Skeletal muscle satellite cell (primary cell): ENCODE measurements at regions not wholly inside any gene's neighbourhood (a gene's known extent, or its start where the extent isn't known, plus 50 kb on each side); places are given as distances from the start of the nearest gene placed in this dataset.

ENCODE experiments used
- H3K27me3 ChIP-seq: 2 replicates; pipeline ENCODE4 v1.7.0; 2013; ENCODE audit warnings: low read length; ENCODE audit not compliant: control insufficient read depth, insufficient read depth
- H3K36me3 ChIP-seq: 2 replicates; pipeline ENCODE4 v1.7.0; 2013; ENCODE audit warnings: mild to moderate bottlenecking, control low read depth, low read length; ENCODE audit not compliant: insufficient read depth
- H3K4me1 ChIP-seq: 2 replicates; pipeline ENCODE4 v1.7.0; 2013; ENCODE audit warnings: low read length; ENCODE audit not compliant: control insufficient read depth, insufficient read depth
- H3K4me2 ChIP-seq: 2 replicates; pipeline ENCODE4 v1.7.0; 2013; ENCODE audit warnings: mild to moderate bottlenecking, low read length
- H3K4me3 ChIP-seq: 2 replicates; pipeline ENCODE4 v1.7.0; 2013; ENCODE audit warnings: low read length
- H3K9ac ChIP-seq: 2 replicates; pipeline ENCODE4 v1.7.0; 2013; ENCODE audit warnings: mild to moderate bottlenecking, low read depth, low read length, moderate library complexity
- H3K9me3 ChIP-seq: replicated peaks from 2 replicates; pipeline ENCODE4 v1.7.0; 2013; ENCODE audit warnings: mild to moderate bottlenecking, control low read depth, low read length

DNA sequence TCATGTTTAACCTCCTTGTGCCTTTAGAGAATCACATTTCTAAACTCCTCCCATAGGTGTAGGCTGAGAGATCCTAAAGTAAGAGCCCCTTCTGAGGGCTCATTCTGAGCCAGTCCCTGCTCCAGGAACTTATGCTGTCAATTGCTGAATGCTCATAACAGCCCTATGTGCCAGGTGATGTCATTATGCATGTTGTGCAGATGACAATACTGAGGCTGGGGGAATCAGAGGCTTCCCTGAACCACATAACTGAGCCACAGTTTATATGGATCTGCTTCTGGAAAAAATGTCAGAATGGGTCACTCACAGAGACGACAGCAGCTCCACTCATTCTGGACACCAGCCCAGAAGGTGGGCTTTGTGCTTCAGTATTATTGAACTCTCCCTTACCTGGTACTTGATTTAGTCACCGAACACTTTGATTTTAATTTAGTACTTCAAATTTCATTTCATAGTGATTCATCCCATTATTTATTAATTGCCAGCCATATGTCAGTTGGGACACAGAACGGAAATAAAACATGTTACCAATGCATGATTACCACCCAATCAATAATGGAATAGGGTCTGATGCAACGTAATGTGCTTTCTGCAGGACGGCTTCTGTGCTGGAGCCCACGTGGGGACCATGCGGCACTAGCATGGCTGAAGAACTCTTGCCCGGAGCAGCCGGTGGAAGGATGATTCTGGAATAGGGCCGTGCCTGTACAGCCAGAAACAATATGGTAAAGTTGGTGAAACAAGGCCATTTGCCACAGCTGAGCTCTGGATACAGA, 406.3 kb downstream of the IRX1 start:
- peaks cover 12% of the 10 kb centered on the region for H3K9me3 ChIP-seq
- H3K9ac ChIP-seq = no peak overlapping the region
- H3K4me1 ChIP-seq = no peaks in the 10 kb centered on the region
- H3K4me3 ChIP-seq = no peak overlapping the region
- H3K27me3 ChIP-seq = no peaks in the 10 kb centered on the region
- H3K36me3 ChIP-seq = no peaks in the 10 kb centered on the region
- H3K4me2 ChIP-seq = no peak overlapping the region

DNA sequence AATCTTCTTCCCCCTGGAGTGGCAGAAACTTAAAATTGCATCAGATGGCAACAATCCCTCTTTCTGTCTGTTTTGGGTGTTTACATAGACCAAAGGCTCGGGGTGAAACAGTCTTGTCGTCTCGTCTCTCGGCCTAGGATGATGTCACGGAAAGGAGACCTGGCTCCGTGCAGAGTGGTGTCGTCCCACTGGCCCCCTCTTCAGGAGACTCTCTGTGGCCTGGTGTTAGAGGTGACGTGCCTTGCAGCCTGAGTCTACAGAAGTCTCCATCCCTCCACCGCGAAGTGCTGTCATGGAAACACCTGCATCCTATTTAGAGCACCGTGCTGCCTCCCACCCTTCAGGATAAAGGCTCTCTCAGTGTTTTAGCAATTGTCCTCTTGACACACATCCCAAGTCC, 409.7 kb downstream of the IRX1 start:
- Histone ChIP-seq H3K27me3 (no peaks in the 10 kb centered on the region), H3K4me1 (no peaks in the 10 kb centered on the region), H3K4me2 (no peak overlapping the region), H3K9me3 (peaks cover 6% of the 10 kb centered on the region), H3K36me3 (no peaks in the 10 kb centered on the region), H3K4me3 (no peak overlapping the region), H3K9ac (no peak overlapping the region)

DNA sequence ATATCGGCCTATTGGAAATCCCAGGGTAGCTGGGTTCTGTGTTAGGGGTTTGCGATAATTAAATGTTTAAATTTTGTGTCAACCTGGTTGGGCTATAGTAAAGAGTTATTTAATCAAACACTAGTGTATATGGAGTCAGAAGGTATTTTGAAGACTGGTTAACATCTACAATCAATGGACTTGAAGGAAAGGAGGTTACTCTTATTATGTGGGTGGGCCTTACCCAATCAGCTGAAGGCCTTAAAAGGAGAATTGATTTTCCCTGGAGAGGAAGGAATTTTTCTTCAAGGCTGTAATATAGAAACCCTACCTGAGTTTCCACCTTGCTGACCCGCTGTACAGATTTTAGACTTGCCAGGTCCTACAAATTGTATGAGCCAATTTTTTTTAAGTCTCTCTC, 411.4 kb downstream of the IRX1 start:
- H3K27me3 ChIP-seq = no peaks in the 10 kb centered on the region
- no peak overlapping the region for H3K4me3 ChIP-seq
- no peaks in the 10 kb centered on the region for H3K36me3 ChIP-seq
- H3K9ac ChIP-seq = no peak overlapping the region
- no peak overlapping the region for H3K4me2 ChIP-seq
- peaks cover 7% of the 10 kb centered on the region for H3K9me3 ChIP-seq
- H3K4me1 ChIP-seq = no peaks in the 10 kb centered on the region

DNA sequence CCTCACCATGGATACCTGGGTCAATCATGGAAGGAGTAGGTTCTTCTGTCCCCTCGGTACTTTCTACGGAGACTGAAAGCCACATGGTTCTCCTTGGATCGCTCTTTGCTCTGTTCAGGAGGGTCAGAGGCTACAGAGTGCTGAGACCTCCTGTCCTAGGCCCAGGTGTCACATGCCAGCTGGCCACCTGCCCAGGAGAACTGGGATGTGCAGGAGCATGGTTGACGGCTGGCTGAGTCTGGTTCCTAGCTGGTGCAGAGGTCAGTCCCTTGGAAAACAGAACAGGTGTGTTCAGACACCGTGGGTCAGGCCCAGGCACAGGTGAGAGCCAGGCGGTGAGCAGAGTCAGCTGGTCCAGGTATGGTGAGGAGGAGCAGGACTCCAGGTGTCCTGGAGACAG, 416.3 kb downstream of the IRX1 start:
- H3K4me3 ChIP-seq = no peak overlapping the region
- no peaks in the 10 kb centered on the region for H3K36me3 ChIP-seq
- H3K4me1 ChIP-seq = no peaks in the 10 kb centered on the region
- H3K9ac ChIP-seq = no peak overlapping the region
- no peak overlapping the region for H3K4me2 ChIP-seq
- H3K9me3 ChIP-seq = peaks cover 14% of the 10 kb centered on the region
- no peaks in the 10 kb centered on the region for H3K27me3 ChIP-seq

DNA sequence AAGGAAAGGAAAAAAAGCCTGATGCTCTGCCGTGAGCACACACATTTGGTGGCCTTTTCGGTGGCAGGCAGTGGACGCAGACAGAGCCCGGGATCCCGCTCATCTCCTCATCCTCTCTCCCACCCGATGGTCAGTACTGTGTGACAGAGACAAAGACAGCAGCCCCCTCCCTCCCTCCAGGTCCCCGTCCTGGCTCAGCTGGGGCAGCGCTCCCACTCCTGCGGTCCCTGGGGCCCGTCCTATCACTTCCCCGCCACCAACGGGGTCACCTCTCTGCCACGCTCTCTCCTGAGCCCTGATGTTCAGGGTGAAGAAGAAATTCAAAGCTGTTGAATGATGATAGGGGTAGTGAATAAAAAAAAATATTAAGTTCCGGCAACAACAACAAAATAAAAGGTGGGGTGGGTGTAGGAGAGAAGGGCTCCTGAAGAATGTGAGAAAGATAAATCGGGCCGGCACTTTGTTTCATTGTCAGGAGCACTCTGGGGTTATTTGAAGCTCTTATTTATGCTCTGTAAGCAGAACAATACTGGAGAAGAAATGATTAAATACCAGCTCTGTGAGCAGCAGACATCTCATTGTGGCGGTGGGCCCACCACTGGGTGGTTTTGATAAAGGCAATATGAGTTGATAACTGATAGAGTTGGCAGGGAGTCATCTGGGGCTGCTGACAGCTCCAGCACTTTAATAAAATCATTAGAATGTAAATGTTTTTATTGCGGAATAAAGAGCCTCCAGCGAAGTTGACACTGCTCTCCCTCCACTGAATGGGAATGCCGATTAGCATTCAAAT, 417.7 kb downstream of the IRX1 start:
- H3K4me3 ChIP-seq = no peak overlapping the region
- peaks cover 14% of the 10 kb centered on the region for H3K9me3 ChIP-seq
- H3K36me3 ChIP-seq = no peaks in the 10 kb centered on the region
- no peak overlapping the region for H3K9ac ChIP-seq
- no peaks in the 10 kb centered on the region for H3K27me3 ChIP-seq
- H3K4me1 ChIP-seq = no peaks in the 10 kb centered on the region
- H3K4me2 ChIP-seq = no peak overlapping the region

DNA sequence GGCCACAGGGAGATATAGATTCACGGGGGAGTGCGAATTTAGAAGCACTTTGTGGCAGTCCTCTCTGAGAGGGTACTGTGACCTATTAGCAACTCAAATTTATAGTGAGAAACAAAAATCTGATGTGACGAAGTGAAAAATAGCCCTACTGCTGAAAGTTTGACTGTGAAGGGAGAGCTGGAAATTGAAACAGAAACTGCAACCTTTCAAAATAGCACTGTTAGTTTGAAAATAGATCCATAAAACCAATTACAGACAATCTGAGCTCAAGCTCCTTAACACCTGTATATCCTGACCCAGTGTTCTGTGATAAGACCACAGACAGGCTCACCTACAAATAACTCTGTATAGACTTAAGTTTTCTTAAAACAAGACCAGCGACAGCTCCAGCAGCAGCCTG, 420.1 kb downstream of the IRX1 start:
- no peaks in the 10 kb centered on the region for H3K36me3 ChIP-seq
- no peak overlapping the region for H3K4me3 ChIP-seq
- H3K9ac ChIP-seq = no peak overlapping the region
- H3K9me3 ChIP-seq = peaks cover 19% of the 10 kb centered on the region
- no peaks in the 10 kb centered on the region for H3K4me1 ChIP-seq
- no peak overlapping the region for H3K4me2 ChIP-seq
- H3K27me3 ChIP-seq = no peaks in the 10 kb centered on the region

DNA sequence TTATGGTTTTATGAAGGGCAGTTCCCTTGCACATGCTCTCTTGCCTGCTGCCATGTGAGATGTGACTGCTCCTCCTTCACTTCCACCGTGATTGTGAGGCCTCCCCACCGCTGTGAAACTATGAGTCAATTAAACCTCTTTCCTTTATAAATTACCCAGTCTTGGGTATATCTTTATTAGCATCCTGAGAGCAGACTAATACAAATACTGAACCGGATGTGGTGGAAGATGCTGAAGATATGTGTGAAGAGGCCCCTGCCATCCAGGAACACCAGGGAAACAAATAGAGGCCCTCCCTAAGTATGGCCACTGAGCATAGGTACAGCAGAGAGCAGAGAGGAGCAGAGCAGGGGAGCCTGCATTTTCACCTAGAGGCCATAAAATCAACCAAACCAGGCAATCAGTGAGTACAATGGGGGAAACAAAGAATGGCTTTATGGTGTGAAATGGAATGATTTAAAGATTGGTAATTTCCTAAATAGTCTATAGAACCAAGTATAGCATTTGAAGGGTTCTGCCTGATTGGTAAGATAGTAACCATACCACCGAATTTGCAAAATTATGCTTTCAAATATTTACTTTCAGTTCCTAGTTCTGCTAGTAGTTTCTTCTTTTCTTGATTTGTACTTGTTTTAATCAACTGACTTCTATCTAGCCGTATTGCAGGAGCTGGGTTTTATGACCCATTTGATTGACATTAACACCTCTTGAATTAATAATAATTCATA, 421.6 kb downstream of the IRX1 start:
- Histone ChIP-seq H3K36me3 (no peaks in the 10 kb centered on the region), H3K4me3 (no peak overlapping the region), H3K4me2 (no peak overlapping the region), H3K4me1 (no peaks in the 10 kb centered on the region), H3K9ac (no peak overlapping the region), H3K9me3 (peaks cover 14% of the 10 kb centered on the region), H3K27me3 (no peaks in the 10 kb centered on the region)

DNA sequence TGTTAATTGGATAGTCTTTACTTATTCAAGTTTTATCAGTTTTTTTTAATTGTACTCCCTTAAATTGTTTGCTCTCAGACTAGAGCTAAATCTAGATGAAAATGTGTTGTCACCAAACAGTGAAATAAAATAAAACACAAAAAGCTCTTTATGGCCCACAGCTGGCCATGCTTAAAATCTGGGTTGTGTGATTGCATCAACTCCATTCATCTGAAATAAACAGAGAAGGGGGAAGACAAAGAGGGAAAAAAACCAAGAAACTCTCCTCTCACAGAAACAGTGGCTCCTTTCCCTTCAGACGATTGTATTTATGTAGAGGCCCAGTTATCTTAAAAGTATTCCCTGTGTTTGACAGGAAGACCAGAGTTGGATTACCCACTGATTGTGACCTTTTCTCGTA, 422.4 kb downstream of the IRX1 start:
- H3K27me3 ChIP-seq = no peaks in the 10 kb centered on the region
- H3K36me3 ChIP-seq = no peaks in the 10 kb centered on the region
- H3K4me2 ChIP-seq = no peak overlapping the region
- H3K9me3 ChIP-seq = peaks cover 11% of the 10 kb centered on the region
- no peak overlapping the region for H3K9ac ChIP-seq
- H3K4me1 ChIP-seq = no peaks in the 10 kb centered on the region
- no peak overlapping the region for H3K4me3 ChIP-seq

DNA sequence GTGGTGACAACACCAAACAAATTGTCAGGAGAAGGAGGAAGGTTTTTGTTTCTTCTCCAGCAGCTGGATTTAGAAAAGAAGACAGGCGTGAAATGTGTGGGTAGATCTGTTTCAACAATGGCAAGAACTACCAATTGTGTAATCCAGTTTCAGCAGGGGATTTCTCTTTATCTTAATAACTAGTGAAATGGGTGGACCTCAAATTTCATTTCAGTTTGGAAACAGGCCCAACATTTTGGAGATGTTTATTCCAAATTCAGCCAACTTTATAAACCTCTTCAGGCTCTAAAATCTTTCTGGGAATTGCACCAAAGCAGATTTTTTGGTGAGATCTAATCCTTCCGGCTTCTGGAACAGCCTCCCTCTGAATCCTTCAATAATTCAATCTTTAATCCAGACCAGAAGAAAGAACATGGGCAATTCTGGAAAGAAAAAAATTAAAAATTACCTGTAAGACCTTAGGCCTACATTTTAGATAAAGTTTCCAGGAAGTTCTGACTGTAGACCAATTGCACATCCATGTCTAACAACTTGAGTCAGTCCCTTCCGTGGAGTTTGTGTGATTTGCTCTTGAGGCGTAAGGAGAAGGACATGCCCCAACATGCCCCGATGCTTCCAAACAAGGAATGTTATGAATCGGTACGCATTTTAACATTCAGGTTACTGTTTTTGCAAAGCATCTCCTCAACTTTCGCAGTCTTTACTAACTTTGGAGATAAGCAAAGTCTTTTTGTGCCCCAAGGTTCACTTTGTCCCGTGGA, 423.6 kb downstream of the IRX1 start:
- H3K9ac ChIP-seq = no peak overlapping the region
- peaks cover 8% of the 10 kb centered on the region for H3K9me3 ChIP-seq
- H3K27me3 ChIP-seq = no peaks in the 10 kb centered on the region
- H3K4me2 ChIP-seq = no peak overlapping the region
- no peaks in the 10 kb centered on the region for H3K36me3 ChIP-seq
- H3K4me1 ChIP-seq = no peaks in the 10 kb centered on the region
- H3K4me3 ChIP-seq = no peak overlapping the region

DNA sequence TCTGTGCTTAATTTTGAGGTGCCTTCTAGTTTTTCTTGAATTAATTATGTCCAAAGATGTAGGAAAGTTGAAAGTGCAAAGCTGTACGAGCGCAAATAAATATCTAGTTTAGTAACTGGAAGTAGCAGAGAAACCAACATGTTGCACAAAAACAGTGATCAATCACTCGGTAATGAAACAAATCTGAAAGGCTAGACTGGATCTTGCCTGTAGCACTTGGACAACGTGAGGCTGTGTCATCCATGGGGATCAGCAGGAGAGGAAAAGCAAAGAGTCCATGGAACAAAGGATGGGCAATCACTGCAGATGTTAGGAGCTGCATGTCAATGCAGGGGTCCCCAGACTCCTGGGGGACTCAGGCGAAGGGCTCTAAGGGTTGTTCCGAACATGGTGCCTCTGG, 424.2 kb downstream of the IRX1 start:
- H3K36me3 ChIP-seq = no peaks in the 10 kb centered on the region
- H3K4me3 ChIP-seq = no peak overlapping the region
- no peaks in the 10 kb centered on the region for H3K4me1 ChIP-seq
- no peak overlapping the region for H3K9ac ChIP-seq
- peaks cover 6% of the 10 kb centered on the region for H3K9me3 ChIP-seq
- no peaks in the 10 kb centered on the region for H3K27me3 ChIP-seq
- no peak overlapping the region for H3K4me2 ChIP-seq

DNA sequence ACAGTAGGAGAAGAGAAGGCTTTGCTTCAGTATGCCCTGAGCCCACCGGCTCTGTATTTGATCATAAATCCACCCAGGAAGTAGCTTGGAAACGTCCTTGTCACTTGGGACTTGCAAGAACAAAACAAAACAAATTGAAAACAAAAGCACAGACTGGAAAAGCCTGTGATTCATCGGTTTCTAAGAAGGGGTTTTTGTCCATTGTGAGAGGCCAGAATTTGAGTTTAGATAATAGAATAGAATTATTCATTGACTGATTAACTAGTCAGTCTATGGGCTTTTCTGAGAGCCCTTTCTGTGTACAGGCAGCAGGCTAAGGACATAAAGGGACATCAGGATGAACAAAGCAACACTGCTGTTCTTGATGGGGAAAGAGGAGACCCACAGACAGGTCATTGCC, 424.8 kb downstream of the IRX1 start:
- no peaks in the 10 kb centered on the region for H3K27me3 ChIP-seq

More for the DNA sequence above, 424.8 kb downstream of the IRX1 start:
- Histone ChIP-seq H3K9me3 (peaks cover 6% of the 10 kb centered on the region), H3K4me2 (no peak overlapping the region), H3K36me3 (no peaks in the 10 kb centered on the region), H3K4me3 (no peak overlapping the region), H3K9ac (no peak overlapping the region), H3K4me1 (no peaks in the 10 kb centered on the region)
